CD4-positive, alpha-beta T cell treated with Interferon alpha-2 for 1 hour (primary cell): ENCODE measurements at regions not wholly inside any gene's neighbourhood (a gene's known extent, or its start where the extent isn't known, plus 50 kb on each side); places are given as distances from the start of the nearest gene placed in this dataset.
"Not testable (repeated sequence)": the region's sequence is repeated elsewhere in the genome, so short reads cannot be mapped to it uniquely, and the experiment has no call there.

Experiments
- DNase-seq, 2 donors: peaks; one replicate each; pipeline ENCODE4 v3.0.0-alpha.2; 2020 to 2022

GRCh38 chr1:30100524-30100862 lies 622.9 kb downstream of the MATN1 start:
- no peak for DNase-seq

DNA sequence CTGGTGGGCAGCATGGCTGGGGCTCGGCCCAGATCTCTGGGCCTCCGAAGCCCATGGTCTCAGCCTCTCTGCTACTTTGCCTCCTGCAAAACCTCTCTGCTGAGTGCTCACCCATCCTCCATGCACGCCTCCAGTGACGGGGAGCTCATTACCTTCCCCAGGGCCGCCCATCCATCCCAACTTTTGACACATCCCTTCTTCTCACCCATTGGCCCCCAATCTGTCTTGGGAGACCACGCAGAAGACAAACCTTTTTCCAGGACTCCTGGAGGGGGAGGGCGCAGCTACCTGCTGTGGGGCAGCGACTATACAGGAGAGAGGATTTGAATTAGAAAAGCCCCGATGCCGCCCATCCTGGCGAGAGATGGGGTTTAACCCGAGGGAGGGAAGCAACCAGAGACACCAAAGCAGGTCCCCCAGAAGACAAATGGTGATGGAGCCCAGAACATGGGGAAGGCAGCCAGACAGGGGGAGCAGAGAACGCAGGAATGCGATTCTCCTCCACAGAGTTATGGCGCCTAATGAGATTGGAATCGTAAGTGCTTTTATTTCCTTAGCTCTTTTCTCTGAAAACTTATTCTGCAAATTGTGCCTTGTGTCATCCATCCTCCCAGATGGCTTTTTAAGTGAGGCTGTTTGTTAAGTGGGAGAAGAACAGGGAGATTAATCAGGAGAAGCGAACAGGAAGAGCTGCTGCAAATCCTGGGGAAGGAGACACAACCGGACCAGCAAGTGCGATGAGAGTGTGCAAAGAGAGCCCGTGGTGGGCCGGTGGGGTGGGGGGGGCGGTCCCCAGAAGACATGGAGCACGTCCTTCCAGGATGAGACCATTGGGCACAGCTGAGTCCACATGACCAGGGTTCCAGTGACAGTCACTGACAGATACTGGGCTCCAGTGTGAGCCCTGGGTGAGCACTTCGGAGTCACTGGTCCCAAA lies 623.5 kb downstream of the MATN1 start:
- no peak for DNase-seq

DNA sequence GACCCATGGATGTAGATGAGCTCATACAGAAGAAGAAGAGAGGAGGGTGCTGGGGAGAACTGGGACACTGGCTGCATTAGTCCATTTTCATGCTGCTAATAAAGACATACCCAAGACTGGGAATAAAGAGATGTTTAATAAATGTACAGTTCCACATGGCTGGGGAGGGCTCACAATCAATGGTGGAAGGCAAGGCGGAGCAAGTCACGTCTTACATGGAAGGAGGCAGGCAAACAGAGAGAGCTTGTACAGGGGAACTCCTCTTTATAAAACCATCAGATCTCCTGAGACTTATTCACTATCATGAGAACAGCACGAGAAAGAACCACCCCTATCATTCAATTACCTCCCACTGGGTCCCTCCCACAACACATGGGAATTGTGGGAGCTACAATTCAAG lies 625.5 kb downstream of the MATN1 start:
- DNase-seq, result not testable (repeated sequence)

GRCh38 chr1:30095451-30096025 lies 627.8 kb downstream of the MATN1 start:
- no peak for DNase-seq

- DNase-seq, result no peak
Observed at GRCh38 chr1:30095051-30095450, 628.3 kb downstream of the MATN1 start.

DNA sequence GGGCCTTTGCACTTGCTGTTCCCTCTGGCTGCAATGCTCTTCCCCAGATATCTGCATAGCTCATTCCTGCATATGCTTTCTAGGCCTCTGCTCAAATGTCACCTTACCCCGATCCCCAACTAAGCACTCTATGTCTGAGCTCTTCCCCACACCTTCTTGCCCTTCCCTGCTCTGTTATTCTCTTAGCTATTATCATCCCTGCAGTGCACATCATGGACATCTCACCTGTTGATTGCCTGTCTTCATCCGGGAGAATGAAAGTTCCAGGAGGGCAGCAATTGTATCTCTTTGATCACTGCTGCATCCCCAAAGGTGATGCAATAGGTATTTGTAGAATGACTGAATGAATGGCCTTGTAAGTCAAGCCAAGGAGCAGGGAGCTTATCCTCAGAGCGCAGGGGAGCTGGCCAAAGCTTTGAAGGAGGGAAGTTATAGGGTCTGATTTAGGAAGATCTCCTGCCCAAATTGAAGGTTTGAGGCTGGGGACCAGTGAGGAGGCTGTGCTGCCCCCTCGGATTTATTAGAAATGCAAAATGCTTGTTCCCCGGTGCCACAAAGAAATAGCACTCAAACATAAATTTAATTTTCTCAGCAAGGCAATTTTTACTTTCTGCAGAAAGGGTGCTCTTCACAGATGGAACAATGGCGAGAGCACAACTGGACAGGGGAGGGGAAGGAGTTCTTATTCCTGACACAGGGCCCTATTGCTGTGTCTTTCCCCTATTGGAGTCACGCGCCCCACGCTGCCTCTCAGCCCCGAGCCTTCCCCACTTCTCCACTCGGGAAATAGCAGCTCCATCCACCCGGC lies 631.1 kb downstream of the MATN1 start:
- no peak for DNase-seq

- DNase-seq, result no peak
Observed at GRCh38 chr1:30090162-30090820, 633.1 kb downstream of the MATN1 start.

- DNase-seq, result no peak
Observed at GRCh38 chr1:30089024-30089430, 634.4 kb downstream of the MATN1 start.

- DNase-seq, result no peak
Observed at GRCh38 chr1:30088594-30088993, 634.8 kb downstream of the MATN1 start.

DNA sequence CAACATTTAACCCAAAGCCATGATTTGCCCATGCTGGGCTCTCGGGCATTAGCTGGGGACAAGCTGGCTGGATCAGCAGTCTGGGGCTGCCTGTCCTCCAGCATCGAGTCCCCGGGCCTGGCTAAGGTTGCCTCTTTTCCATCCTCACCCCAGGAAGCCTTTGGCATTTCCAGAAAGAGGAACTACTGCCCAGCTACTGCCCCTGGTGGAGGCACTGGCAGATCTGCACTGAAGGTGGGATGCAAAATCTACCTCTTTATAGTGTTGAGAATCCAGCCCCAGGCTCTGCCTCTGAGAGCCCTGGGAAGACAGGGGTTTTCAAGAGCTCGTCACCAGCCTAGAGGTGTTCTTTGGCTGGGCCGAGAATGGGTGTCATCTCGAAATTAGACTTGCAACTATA lies 635.9 kb downstream of the MATN1 start:
- no peak for DNase-seq

DNA sequence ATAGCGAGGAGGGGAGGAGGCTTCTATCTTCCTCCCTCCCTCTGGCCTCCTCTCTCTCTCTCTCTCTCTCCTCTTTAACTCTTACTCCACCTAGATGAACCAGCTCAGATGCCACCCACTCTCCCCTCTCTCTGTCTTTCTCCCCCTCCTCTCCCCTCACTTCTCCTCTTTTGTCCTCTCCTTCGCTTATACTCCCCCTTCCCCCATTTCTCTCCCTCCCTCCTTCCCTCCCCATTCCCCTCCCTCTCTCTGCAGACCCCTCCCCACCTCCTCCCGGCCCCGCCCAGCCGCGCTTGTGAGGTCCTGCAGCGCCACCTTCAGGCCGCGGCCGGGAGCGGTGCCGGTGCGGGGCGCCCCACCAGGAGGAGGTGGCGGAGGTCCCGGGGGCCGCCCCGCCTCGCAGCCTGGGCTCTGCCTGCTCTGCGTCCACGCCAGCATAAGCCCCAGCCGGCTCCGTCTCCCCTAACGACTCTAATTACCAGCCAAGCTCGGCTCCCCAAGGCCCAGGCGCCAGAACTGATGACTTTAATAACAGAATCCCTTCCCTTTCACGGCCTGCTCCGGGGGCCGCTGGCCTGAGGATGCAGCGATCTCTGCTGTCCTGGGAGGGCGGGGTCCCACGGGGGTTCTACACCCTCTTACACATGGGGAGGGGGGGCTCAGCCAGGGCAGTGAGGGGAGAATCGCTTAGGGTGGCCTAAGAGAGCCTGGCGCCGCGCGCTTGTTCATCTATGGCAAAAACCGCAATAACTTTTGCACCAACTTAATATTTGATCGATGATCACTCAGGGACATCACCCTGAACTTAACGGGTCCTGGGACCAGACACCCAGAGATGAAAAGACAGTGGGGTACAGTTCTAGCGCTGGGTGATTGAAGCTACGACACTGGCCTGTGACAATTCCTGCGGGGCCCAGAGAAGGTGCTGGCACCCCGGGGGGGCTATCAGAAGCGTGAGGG lies 637.3 kb downstream of the MATN1 start:
- peak in 1 of 2 donors; percentile 6 for DNase-seq

DNA sequence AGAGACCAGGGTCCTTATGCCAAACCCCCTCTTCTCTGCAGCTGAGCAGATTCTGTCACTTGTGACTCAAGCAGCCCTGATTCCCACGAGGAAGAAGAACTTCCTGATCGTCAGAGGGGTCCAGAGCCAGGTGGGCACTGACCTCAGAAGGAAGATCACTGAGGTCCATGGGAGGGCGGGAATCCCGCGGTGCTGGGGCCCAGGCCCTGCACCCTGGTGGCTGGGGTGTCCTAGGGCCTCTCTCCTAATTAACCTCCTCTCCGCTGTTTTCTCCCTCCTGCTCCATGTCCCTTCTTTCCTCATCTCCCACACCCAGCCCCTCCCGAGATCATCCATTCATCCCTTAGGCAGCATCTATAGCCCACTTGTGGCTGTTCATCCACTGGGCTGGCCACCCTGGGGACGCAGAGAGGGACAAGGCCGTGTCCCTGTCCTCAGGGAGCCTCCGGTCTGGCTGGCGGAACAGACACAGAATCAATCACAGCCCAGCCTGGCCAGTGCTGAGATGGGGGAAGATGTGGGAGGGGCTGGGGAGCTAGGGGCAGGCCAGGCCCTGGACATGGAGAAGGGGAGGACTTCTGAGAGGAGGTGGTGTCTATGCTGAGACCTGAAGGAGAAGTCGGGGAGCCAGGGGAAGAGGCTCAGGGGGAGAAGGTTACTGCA lies 638.3 kb downstream of the MATN1 start:
- DNase-seq, result no peak

DNA sequence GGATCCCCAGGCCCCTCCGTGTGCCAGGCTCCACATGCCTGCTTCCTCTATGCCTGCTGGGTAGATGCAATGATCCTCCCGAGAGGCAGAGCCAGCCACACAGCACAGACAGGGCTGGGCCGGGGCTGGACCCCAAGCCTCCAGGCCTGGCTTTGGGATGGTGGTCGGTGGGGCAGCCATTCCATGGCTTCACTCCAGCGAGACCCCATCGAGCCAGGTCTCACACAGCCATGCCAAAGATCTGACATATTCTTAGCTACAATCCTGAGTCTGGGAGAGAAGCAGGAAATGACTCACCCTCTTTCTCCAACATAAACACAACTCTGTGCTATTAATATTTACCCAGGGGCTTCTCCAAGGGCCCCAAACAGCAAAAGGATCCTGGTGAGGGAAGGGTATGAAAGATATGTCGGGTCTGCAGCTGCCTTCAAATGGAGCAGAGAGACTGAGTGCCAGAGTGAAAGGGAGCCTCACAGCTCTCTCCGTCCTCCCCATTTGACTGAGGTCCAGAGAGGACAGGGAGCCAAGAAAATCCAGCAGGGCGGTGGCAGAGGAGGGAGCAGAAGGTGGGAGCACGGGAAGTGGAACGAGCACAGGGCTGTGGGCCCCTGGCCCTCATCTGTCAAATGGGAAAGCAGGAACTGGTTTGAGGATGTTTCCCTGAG lies 639.5 kb downstream of the MATN1 start:
- DNase-seq, result no peak

DNA sequence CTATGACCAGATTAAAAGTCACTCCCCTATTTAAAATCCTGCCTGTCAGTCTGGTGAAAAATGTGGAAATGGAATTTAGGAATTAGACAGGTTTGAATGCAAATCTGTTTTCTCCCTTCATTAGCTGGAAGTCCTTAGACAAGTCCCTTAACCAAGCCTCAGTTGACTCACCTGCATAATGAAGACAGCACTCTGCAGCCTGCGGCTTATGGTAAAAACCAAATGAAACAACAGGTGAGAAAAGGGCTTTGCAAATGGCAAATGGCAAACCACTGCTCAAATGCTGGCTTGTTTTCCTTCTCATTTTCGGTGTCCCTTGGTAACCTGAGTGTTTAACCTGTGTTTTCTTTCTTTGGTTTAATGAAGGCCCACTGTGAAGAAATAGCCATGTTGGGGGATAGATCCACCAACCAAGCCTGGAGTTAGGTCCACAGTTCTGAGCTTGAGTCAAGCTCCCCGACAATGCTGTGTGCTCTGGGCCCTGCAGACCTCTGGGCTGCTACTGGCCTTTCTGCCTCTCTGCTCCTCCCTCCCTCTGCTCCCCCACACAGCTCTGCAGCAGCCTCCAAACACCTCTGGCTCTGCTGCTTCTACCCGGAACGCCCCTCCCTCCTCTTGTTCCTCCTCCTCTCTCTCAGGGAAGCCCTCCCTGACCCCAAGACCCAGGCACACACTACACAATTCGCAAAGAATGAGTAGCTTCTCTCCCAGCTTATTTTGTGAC lies 641.8 kb downstream of the MATN1 start:
- no peak for DNase-seq

DNA sequence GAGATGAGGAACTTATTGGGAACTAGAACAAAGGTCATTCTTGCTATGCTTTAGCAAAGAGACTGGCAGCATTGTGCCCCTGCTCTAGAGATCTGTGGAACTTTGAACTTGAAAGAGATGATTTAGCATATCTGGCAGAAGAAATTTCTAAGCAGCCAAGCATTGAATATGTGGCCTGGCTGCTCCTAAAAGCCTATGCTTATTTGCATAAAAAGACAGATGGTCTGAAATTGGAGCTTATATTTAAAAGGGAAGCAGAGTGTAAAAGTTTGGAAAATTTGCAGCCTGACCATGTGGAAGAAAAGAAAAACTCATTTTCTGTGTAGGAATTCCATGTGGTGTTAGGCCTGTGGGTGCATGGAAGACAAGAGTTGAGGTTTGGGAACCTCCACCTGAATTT lies 647.5 kb downstream of the MATN1 start:
- DNase-seq, result not testable (repeated sequence)

- no peak for DNase-seq
Observed at GRCh38 chr1:30068787-30069472, 654.5 kb downstream of the MATN1 start.

- DNase-seq, result no peak
Observed at GRCh38 chr1:30064547-30064946, 658.8 kb downstream of the MATN1 start.

GRCh38 chr1:30063621-30064280 lies 659.6 kb downstream of the MATN1 start:
- no peak for DNase-seq
